HG03565 (cell line): ENCODE measurements at regions not wholly inside any gene's neighbourhood (a gene's known extent, or its start where the extent isn't known, plus 50 kb on each side); places are given as distances from the start of the nearest gene placed in this dataset.
"Not testable (repeated sequence)": the region's sequence is repeated elsewhere in the genome, so short reads cannot be mapped to it uniquely, and the experiment has no call there.

Source experiments
- ATAC-seq: cut with Tn5 transposase; IDR thresholded peaks from one replicate; pipeline ENCODE4 v1.9.1; 2021; ENCODE audit warnings: mild to moderate bottlenecking, moderate library complexity; ENCODE audit not compliant: unreplicated experiment

GRCh38 chr14:86780461-86780860, 1212.5 kb downstream of the GALC start:
- no peak for ATAC-seq

GRCh38 chr14:86779416-86779815, 1213.6 kb downstream of the GALC start:
- ATAC-seq: no peak

GRCh38 chr14:86777963-86778602, 1214.9 kb downstream of the GALC start:
- ATAC-seq: no peak

GRCh38 chr14:86775896-86776295, 1217.1 kb downstream of the GALC start:
- ATAC-seq: not testable (repeated sequence)

- ATAC-seq: no peak
Measured at GRCh38 chr14:86774916-86775315, 1218.1 kb downstream of the GALC start.

GRCh38 chr14:86772075-86772474, 1220.9 kb downstream of the GALC start:
- no peak for ATAC-seq

- no peak for ATAC-seq
Measured at GRCh38 chr14:86770186-86770585, 1222.8 kb downstream of the GALC start.

- ATAC-seq: no peak
Measured at GRCh38 chr14:86766469-86766868, 1226.5 kb downstream of the GALC start.

GRCh38 chr14:86761611-86762010, 1231.4 kb downstream of the GALC start:
- no peak for ATAC-seq

- ATAC-seq: no peak
Measured at GRCh38 chr14:86756521-86757190, 1226.7 kb downstream of the FLRT2 start.

- not testable (repeated sequence) for ATAC-seq
Measured at GRCh38 chr14:86750488-86750887, 1220.5 kb downstream of the FLRT2 start.

- ATAC-seq: no peak
Measured at GRCh38 chr14:86739761-86740160, 1209.8 kb downstream of the FLRT2 start.

- not testable (repeated sequence) for ATAC-seq
Measured at GRCh38 chr14:86731427-86731826, 1201.5 kb downstream of the FLRT2 start.

GRCh38 chr14:86723254-86723624, 1193.3 kb downstream of the FLRT2 start:
- no peak for ATAC-seq

- no peak for ATAC-seq
Measured at GRCh38 chr14:86722612-86723253, 1192.8 kb downstream of the FLRT2 start.

- ATAC-seq: no peak
Measured at GRCh38 chr14:86714575-86714974, 1184.6 kb downstream of the FLRT2 start.

GRCh38 chr14:86714153-86714552, 1184.2 kb downstream of the FLRT2 start:
- no peak for ATAC-seq

- ATAC-seq: no peak
Measured at GRCh38 chr14:86712727-86713126, 1182.8 kb downstream of the FLRT2 start.

GRCh38 chr14:86712176-86712575, 1182.2 kb downstream of the FLRT2 start:
- no peak for ATAC-seq

GRCh38 chr14:86708846-86709339, 1178.9 kb downstream of the FLRT2 start:
- no peak for ATAC-seq

GRCh38 chr14:86707071-86707470, 1177.1 kb downstream of the FLRT2 start:
- ATAC-seq: no peak

GRCh38 chr14:86683561-86683960, 1153.6 kb downstream of the FLRT2 start:
- no peak for ATAC-seq
